ENCODE measurements at regions not wholly inside any gene's neighbourhood (a gene's known extent, or its start where the extent isn't known, plus 50 kb on each side); places are given as distances from the start of the nearest gene placed in this dataset.
"Not testable (repeated sequence)": the region's sequence is repeated elsewhere in the genome, so short reads cannot be mapped to it uniquely, and the experiment has no call there.

DNA sequence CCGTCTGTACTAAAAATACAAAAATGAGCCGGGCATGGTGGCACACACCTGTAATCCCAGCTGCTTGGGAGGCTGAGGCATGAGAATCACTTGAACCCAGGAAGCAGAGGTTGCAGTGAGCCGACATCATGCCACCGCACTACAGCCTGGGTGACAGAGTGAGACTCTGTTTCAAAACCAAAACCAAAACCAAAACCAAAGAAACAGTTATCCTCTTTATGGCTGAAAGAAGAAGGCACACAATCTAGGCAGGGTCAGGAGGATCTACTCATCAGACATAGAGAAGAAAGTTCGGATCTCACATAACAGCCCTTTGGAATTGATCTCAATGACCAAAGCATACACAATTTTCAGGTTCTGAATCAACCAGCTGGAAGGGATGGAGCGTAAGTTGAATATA lies 411.3 kb upstream of the SLC35B3 start:
- not testable (repeated sequence) for DNase-seq

GRCh38 chr6:8845690-8846089 lies 410.3 kb upstream of the SLC35B3 start:
- DNase-seq: no peak

GRCh38 chr6:8844968-8845367 lies 409.6 kb upstream of the SLC35B3 start:
- DNase-seq: no peak

DNA sequence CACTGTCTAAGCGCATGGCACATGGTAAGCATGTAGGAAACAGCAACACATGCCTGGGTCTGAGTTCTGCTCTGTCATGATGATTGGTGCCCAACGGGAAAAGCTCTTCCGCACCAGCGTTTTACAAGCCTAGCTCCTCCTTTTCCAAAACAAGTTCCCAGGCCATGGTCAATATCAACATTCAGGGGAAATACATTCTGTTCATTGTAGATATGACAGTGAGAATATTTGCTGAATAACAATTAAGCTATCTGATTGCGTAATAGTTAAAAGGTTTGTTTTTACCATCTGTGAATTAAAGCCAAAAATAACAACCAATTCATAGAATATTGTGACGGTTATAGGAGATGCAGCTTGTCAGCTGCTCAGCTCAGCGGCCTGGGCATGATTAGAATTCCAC lies 404.3 kb upstream of the SLC35B3 start:
- DNase-seq: no peak

- no peak for DNase-seq
Observed at GRCh38 chr6:8837343-8837742, 402.0 kb upstream of the SLC35B3 start.

DNA sequence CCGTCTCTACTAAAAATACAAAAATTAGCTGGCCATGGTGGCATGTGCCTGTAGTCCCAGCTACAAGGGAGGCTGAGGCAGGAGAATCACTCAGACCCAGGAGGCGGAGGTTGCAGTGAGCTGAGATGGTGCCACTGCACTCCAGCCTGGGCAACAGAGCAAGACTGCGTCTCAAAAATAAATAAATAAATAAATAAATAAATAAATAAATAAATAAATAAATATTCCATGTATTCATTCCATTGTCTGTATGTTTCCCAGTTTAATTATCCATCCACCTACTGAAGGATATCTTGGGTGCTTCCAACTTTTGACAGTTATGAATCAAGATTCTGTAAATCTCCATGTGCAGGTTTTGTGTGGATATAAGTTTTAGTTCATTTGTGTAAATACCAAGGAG lies 397.4 kb upstream of the SLC35B3 start:
- not testable (repeated sequence) for DNase-seq

- no peak for DNase-seq
Observed at GRCh38 chr6:8831366-8832152, 396.2 kb upstream of the SLC35B3 start.

GRCh38 chr6:8830794-8831193 lies 395.4 kb upstream of the SLC35B3 start:
- no peak for DNase-seq

GRCh38 chr6:8829796-8830195 lies 394.5 kb upstream of the SLC35B3 start:
- DNase-seq: no peak

GRCh38 chr6:8829296-8829695 lies 394.0 kb upstream of the SLC35B3 start:
- no peak for DNase-seq

DNA sequence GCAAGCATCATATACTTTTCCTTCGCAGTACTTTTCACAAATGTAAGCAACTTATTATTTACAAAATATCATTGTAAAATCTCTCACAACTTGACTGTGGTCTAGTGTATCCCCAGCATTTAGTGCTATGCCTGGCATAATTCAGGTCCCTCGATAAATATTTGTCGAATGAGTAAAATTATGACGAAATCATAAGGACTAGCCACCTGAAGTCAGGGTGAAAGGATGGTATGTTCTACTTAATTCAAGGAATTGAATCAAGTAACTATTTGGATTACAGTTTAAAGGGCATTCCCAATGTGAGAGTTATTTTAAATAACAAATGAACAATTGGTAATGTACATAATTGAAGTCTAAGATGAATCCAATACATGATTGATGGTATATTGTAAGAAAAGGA lies 393.0 kb upstream of the SLC35B3 start:
- no peak for DNase-seq

DNA sequence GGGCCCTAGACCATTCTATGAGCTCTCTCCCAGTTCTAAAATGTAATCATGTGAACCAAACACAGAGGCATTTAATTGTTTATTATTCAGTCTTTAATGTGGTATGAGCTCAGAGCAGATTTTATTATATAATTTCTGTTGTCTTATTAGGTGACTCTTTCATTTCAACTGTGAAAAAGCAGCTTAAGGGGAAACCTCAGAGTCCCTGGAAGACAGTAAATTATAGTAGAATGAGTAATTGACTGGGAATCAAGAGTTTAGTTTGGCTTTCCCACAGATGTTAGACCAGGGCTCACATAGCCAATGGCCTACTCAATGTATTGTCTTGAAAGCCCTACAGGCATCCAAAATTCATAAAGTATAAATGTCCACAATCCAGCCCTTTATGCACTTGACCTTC lies 390.4 kb upstream of the SLC35B3 start:
- DNase-seq: no peak

- no peak for DNase-seq
Observed at GRCh38 chr6:8821981-8822381, 386.6 kb upstream of the SLC35B3 start.

DNA sequence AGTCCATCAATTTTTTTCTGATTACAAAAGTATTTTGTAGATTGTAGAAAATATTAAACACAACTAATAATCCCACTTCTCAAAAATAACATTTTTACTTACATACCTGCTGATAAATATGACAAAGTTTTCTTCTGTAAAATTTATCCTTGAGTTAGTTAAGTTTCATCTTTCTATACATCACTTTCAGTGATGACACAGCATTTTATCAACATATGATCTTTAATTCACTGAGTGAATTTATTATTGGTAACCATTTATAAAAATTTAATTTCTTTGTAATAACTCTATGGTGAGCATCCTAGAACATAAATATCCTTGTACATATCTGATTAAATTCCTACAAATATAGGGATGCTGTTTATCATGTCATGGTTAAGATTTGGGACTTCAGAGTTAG lies 385.0 kb upstream of the SLC35B3 start:
- no peak for DNase-seq

GRCh38 chr6:8819446-8819845 lies 384.1 kb upstream of the SLC35B3 start:
- no peak for DNase-seq

- no peak for DNase-seq
Observed at GRCh38 chr6:8814440-8815000, 379.2 kb upstream of the SLC35B3 start.

- DNase-seq: no peak
Observed at GRCh38 chr6:8810325-8810724, 375.0 kb upstream of the SLC35B3 start.

GRCh38 chr6:8809662-8810061 lies 374.3 kb upstream of the SLC35B3 start:
- no peak for DNase-seq

DNA sequence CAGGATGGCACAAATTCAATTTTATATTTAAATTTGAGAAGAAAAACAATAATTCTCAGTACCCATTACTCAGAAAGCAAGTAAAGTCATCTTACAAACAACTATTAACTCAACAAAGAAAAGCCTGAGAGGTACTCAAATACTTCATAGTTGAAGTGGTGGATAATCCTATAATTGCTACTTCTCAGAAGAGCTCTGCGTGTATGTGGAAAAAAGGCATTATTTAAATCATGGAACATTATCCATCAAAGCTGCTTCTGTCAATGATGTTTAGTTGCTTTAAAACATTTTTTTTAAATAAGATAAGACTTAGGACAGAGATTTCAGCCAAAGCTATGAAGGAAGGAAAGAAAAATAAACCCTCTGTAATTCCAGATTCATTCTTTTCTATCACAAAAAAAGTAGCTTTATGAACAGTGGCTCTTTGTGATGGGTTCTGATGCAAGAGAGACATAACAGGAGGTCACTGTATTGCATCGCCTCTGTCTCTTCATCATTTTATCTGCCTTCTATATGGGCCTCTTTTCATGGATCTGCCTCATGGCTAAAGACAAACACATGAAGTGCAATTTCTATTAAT lies 367.9 kb upstream of the SLC35B3 start:
- no peak for DNase-seq

DNA sequence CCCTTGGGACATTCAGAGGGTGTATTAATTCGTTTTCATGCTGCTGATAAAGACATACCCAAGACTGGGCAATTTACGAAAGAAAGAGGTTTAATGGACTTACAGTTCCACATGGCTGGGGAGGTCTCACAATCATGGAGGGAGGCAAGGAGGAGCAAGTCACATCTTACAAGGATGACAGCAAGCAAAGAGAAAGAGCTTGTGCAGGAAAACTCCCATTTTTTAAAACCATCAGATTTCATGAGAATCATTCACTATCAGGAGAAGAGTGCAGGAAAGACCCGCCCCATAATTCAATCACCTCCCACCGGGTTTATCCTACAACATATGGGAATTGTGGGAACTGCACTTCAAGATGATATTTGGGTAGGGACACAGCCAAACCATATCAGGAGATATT lies 367.1 kb upstream of the SLC35B3 start:
- DNase-seq: not testable (repeated sequence)

DNA sequence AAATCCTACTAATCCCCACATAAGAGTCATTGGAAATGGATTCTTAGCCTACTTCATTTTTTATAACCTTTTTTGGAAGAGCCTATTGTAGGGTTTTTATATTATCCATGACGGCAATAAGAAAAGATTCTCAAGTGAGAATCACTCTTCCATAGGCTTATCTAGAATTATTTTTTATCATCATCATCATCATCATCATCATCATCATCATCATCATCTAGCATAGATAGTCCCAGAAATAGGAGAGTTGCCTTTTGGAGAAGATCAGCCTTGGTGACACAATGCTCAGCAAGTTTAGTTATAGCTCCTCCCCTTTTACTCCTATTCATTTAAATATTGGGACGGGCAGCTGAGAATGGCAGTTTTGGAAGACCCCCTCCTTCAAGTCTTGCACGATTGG lies 359.1 kb upstream of the SLC35B3 start:
- DNase-seq: no peak

DNA sequence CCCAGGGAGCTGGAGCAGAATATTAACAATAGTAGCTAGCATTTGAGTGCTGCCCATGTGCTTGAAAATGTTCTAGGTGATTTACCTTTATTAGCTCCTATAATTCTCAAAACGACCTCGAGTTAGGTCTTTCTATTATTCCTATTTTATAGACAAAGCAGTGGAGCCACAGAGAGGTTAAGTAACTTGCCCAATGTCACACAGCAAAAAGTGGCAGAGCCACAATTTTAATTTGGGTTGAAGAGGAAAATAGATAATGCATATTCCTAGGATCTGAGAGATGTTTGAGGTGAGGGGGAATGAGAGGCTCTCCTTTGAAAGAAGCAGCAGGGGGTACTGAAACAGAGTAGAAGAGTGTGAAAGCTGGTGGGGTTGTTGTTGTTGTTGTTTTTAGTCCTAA lies 354.5 kb upstream of the SLC35B3 start:
- DNase-seq: no peak

GRCh38 chr6:8785223-8785622 lies 349.9 kb upstream of the SLC35B3 start:
- no peak for DNase-seq

- DNase-seq: no peak
Observed at GRCh38 chr6:8783191-8783590, 347.8 kb upstream of the SLC35B3 start.

- no peak for DNase-seq
Observed at GRCh38 chr6:8780653-8781052, 345.3 kb upstream of the SLC35B3 start.
